ENCODE measurements at regions not wholly inside any gene's neighbourhood (a gene's known extent, or its start where the extent isn't known, plus 50 kb on each side); places are given as distances from the start of the nearest gene placed in this dataset.
"Not testable (repeated sequence)": the region's sequence is repeated elsewhere in the genome, so short reads cannot be mapped to it uniquely, and the experiment has no call there.

DNA sequence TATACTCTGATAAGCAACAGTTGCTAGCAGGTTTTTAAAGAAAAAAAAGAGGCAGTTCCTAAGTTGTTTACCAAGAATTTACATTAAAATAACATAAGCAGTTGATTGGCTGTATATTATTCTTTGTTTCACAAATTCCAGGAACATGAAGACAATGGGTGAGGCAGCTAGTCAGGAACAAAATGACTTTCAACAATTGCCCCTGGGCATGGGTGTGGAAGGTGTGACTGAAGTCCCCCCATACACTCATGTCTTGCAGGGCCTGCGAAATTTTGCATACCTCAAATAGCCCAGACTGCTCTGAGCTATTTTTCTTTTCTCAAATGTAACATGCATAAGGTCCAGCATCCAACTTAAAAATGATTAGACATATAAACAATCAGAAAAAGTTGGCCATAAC is 267.2 kb upstream of the DIO3 start:
- DNase-seq = no peak

DNA sequence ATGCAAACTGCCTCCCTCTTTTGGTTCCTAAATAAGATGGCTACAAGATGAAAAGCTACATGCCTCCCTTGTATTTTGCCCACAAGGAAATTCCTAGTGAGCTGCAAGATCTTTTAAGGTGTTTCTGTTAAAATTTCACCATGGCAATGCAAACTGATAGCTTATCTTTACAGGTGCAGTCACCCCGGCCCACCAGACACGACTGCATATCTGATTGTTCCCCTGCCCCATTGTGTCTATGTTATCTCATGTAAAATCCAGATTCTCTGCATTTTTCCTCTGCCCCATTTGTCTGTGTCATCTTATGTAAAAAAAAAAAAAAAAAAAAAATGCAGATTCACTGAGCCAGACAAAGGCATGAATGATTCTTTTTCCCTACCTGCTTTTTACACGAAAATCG is 261.5 kb upstream of the DIO3 start:
- DNase-seq = not testable (repeated sequence)

DNA sequence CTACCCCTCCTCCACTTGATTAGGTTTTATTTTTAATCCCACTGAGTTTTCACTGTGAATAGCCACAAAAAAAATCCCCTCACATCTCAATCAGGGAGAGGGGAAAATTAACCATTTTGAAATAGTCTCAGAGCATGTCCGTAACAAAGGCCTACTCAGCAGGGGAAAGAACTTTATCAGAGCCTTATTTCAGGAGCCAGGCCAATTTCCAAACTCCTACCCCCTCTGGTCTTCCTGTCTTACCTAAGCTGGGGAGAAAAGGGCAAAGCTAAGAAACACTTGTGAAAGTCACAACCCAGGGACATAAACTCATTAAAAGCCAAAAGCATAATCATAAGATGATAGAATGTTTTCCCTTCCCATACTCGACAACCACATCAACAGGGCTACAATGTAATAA is 260.3 kb upstream of the DIO3 start:
- no peak for DNase-seq

DNA sequence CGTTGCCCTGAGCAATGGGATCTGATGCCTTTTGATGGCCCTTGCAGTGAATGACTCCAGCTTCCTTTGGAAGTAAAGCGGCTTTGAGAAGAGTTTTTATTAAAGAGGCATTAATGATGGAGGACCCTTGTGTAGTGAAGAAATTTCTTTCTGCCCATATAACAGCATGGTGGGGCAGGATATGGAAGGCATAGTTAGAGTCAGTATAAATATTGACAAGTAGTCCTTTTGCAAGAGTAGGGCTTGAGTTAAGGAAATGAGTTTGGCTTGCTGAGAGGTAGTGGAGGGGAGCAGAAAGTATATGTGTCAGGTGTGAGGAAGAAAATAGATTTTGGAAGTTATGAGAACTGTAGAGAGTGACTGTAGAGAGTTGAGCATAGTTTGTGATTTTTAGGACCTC is 254.1 kb upstream of the DIO3 start:
- DNase-seq = not testable (repeated sequence)

DNA sequence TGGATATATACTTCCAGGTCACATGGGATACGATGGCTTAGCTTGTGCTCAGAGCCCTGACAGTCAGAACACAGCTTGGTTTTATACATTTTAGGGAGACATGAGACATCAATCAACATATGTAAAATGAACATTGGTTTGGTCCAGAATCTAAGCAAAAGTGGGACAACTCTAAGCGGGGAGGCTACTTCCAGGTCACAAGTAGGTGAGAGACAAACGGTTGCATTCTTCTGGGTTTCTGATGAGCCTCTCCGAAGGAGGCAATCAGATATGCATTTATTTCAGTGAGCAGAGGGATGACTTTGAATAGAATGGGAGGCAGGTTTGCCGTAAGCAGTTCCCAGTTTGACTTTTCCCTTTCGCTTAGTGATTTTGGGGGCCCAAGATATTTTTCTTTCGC is 250.1 kb upstream of the DIO3 start:
- DNase-seq = not testable (repeated sequence)

DNA sequence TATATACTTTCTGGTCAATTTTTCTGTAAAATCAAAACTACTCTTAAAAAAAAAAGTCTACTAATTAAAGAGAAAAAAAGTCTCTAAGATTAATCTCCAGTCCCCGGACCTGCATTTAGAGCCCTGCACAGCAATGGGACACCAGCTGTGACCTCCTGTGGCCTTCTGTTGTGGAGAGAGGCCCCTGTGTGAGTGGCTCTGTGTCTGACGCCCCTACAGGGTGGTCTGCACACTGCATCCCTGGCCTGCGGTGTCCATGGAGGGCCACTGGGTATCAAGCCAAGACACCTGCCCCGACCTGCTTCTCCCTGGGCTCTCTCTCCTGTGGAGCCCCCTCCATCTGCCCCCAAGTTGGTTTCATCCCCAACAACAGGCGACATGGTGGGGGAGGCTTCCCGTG is 248.0 kb upstream of the DIO3 start:
- DNase-seq = no peak

DNA sequence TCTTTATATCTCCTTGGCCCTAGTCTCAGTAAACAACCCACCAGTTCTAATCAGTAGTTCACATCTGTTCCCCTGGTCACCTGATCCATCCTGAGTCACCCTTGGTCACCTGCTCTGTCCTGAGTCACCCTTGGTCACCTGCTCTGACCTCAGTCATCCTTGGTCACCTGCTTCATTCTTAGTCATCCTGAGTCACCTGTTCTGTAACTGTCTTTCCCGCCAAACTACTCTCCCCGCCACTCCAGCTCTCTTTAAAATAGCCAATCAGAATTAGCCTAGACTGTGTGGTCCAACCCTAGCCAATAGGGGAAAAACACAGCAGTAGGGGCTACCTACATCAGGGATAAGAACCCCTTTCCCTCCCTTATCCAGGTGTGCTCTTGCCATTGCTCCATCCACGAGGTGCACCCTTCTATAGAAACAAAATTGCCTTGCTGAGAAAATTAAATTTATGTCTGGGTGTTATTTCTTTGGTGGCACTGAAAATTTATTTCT is 245.4 kb upstream of the DIO3 start:
- DNase-seq = no peak

DNA sequence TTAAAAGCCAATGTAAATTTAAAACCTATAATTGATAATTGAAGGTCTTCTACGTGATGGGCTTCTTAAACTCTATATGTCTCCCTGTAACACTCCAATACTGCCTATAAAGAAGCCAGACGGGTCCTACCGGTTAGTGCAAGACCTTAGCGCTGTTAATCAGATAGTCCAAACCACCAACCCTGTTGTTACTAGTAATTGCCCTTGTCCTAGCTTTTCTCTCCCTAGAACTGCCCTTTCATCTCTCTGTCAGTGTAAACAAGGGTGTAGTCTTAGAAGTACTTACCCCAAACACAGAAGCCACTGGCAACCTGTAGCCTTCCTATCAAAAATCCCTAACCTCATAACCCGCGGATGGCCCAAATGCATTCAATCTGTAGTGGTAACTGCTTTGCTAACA is 243.0 kb upstream of the DIO3 start:
- DNase-seq = no peak

DNA sequence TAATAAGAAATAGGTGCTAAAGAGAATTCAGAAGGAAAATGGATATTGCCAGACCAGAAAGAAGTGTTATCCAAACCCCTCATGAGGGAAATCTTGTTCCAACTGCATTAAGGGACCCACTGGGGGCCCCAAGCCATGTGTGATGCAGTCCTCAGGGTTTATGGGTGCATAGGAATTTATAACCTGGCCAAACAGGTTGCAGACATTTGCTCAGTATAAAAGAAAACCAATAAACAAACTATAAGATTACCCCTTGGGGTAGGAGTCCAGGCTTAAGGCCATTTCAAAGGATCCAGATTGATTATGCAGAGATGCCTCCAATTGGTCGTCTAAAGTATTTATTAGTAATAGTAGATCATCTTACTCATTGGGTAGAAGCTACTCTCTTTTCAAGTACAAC is 240.9 kb upstream of the DIO3 start:
- no peak for DNase-seq

DNA sequence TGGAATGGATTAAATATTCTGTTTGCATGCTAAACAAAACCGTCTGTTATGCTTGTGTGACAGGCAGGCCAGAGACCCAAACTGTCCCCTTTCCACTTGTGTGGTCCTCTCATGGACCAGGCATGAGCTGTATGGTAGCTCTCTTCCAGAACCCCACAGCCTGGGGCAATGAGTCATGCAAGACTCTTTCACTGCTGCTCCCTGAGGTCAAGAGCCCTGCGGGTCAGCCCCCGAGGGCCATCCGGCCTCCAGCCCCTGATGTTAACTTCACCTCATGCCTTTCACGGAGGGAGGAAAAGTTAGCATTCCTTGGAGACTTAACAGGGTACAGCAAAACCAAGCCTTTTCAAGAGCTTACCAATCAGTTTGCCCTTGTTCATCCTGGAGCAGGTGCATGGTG is 239.1 kb upstream of the DIO3 start:
- DNase-seq = no peak

DNA sequence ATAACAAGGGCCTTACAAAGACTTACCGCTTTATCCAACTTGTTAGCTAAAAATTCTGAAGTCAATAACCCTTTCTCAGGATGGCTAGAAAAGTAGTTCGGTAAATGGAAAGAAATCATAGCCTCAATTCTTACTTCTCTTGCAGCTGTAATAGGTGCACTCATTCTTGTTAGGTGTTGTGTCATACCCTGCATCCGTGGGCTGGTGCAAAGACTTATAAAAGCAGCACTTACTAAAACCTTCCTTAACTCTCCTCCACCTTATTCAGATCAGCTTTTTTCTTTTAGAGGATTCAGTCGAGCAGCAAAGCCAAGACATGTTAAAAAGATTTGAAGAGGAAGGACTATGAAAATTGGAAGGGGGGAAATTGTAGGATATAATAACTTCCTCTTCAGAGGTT is 238.2 kb upstream of the DIO3 start:
- no peak for DNase-seq

DNA sequence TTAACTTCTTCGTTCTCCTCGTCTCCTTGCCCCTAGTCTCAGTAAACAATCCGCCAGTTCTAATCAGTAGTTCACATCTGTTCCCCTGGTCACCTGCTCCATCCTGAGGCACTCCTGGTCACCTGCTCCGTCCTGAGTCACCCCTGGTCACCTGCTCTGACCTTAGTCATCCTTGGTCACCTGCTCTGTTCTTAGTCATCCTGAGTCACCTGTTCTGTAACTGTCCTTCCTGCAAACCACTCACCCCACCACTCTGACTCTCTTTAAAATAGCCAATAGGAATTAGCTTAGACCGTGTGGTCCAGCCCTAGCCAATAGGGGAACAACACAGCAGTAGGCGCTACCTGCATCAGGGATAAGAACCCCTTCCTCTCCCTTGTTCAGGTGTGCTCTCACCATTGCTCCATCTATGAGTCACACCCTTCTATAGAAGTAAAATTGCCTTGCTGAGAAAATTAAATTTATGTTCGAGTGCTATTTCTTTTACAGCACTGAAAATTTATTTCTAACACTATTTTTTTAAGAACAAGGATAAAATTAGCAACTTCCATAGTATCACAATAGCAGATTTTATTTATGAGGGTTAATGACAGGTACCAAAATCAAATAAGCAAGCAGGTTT is 237.6 kb upstream of the DIO3 start:
- DNase-seq = not testable (repeated sequence)

DNA sequence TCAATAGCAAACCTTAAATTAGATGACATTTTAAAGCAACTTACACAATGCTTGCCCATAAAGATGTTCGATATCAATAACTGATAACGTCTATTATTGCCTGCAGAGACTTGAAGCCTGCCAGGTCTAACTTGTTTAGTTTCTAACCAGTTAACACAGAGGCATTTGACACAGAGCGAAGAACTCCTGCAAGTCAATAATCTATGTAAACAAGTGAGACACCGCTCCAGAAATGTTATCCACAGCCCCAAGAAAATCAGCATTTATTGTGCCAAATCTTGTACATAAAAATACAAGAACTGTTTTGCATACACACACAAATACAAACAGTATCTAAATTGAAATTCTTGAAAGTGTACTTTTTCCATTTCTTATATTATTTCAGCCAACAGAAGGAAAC is 236.0 kb upstream of the DIO3 start:
- no peak for DNase-seq

DNA sequence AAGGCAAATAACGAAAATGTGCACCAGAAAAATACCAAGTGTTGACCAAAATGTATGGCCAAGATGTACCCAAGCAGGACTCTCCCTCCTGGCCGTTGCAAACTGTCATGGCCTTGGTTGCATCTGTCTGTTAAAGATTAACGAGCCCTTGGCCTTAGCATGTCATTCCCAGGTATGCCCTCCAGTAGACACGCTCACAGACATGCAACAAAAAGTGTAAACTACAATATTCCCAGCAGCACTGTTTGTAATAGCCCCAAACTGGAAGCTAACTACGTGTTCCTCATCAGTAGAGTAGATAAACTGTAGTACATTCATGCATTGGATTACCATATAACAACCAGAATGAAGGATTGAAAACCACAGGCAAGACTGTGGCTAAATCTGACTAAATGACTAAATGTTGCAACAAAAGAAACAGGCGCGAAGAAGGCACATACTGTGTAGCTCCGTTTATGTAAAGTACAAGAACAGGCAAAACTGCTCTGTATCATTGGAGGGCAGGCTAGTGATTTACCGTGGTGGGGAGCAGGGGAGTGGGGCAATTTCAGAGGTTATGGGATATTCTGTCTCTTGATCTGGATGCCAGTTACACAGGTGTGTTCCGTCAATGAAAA is 232.8 kb upstream of the DIO3 start:
- no peak for DNase-seq

DNA sequence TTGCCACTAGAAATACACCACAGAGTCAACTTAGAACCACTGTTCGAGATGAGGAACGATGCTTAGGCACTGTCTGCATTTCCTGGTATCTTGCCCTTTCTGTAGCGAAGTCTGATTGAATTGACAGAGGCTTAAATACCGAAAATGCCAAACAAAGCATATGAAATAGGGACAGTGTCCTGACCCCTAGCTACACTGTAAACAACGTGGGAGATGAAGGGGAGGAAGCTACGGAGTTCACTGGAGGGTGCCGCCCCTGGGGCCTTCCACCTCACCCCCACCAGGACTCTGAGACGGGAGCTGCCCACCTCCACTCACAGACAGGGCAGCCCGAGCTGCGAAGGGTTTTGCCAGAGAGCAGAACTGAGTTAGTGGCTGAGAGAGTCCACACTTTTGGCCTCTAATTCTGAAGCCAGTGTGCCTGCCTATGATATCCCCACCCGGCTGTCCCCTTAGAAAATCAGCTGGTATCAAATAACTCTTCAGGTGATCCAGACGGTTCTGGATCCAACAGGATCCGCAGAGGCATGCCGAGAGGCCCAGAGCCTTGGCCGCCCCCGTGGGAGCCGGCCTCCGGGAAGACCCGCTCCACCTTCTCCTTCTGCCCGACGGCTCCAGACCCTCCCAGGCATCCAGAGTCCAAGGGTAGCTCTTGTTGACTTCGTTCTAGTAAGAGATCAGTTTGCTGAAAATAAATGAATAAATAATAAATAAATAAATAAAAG is 230.7 kb upstream of the DIO3 start:
- no peak for DNase-seq

DNA sequence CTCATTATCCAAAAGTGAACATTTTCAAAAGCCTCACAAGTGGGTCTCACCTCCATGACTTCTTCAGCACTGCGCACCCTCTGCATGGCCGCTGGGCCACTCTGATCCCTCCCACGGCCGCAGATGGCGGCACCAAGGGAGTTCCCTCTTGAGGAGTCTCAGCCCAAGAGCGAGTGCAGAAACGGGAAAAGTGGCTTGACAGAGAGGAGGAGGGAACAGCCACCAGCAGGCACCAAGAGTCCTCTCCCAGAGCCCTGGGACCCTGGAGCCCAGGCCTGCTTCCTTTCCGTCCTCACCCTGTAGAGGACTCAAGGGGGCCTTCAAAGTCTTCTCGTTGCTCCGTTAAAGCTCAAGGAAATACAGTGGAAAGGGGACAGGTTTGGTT is 230.2 kb upstream of the DIO3 start:
- DNase-seq = no peak

DNA sequence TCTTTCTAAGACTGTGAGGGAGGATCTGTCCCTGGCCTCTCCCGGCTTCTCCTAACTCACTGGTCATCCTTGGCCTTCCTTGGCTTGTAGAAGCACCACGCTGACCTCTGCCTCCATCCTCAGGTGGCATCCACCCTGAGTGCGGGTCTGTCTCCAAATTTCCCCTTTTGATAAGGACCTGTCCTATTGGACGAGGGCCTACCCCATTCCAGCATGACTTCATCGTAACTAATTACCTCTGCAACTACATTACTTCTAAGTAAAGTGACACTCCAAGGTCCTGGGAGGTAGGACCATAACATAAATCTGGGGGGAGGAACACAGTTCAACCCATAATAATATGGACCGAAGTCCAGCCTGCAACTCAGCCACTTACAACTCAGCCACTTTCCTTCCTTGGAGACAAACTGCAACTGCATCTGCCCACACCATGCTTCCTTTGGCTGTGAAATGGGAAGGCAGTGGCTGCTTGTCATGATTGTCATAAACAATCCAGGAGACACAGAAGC is 229.6 kb upstream of the DIO3 start:
- no peak for DNase-seq

DNA sequence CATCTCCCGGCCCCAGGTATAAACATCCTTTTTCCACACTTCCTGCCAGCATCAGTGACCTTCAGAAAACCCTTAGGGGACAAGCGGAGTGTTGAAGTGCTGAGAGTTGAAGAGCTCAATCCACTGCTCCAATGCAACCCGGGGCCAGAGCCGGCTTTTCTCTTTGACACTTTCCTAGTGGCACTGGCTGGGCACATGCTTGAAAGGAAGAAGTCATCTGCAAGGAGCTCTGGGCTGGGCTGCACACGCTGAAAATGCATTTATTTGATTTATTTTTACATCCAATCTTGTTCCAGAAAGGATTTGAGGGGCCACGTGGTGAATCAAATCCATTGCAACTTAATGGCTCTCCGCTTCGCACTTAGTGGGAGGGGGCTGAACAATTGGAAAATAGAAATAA is 229.0 kb upstream of the DIO3 start:
- DNase-seq = no peak

DNA sequence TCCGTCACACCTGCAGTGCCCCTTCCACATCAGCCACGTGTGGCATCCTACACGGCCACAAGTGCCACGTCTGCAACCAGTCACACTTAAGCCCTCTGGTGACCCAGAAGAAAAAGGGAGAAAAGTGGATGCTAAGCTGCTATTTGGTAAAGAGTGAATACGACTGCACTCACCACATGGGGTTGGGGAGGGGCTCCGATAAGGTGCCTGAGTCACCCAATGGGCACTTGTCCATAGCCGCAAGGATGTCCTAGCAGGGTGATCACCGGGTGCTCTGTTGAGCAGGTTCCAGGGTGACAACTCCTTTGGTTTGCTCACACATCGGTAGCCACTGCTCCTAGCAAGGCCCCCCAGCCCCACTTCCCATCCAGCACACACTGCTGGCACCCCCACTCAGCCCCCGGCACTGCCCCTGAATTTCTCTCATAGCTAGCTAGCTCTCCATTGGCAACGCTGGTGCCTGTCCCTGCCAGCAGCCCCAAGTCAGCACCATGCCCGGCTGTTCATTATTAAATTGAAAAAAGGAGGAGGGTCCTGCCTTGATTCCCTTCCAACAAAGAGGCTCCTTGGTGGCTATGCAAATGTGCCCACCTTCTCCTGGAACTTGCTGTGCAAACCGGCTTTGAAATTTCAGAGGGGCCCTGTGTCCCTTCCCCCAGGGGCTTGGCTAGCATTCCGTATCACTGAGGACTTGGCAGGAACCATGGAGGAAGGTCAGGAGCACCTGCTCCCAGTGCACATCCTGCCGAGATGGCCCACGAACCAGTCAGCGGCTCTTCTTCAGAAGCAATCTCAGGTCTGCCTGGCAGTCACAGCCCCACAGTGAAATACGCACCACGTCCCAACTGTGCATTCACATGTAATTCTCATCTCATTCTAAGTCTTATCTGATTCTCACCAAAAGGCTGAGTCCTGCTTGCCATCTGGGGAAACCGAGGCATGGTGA is 227.7 kb upstream of the DIO3 start:
- no peak for DNase-seq

DNA sequence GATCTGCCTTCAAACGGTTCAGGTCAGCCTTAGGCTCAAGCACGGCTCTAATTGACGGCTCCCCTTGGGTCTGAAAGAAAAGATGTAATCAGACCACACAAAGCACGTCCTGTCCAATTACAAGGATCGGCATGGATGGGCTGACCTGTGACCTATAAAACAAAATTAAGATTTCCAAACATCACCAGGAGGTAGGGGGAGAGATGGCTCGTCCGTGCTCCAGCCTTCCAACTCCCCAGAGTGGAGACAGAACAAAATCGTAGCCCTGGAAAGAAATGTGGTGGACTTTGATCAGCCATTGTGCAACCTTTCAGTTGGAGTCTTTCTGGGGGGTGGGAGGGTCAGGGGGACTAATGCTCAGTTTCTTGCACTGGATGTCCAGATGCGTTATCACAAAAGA is 226.6 kb upstream of the DIO3 start:
- DNase-seq = no peak

DNA sequence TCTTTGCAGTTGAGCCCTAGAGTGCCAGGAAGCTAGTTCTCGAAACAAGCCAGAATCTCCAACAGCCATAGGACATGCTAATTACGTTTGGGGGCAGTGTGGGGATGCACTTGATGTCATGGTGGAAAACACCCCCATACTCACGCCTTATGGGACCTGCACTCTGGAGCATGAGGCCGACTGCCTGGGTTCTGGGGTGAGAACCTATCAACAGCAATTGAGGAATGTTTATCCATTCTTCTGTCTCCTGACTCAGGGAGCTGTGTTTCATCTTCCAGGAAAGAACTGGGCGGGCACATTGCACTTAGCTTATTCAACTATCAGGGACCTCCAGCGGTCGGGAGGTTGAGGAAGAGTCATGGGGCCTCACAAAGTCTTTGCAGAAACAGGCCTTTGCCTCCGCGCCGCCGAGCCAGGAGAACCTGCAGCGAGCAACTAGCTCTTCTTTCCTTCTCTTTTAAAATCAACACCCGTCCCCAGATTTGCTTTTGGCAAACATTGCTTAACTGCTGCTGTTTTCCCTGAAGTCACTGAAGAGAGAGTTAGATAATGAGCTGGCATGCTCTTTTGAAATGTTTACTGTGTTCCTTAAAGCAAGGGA is 226.1 kb upstream of the DIO3 start:
- DNase-seq = no peak

DNA sequence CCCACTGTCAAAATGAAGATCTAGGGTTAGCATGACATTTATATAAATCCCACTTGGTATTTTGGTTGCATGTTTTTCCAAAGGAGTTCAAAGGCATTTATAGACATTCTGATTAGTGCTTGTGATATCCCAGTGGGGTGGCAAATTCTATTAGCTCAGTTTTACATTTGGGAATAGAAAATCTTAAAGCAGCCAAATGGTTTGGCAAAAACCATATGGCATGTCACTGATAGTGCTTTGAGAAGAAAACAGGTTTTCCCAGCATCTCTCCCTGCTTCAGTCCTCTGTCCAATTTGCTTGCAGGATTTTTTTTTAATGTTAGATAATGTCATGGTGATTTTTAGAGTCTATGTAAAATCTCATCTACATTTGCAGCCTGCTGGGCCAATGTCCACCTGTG is 225.1 kb upstream of the DIO3 start:
- DNase-seq = no peak

DNA sequence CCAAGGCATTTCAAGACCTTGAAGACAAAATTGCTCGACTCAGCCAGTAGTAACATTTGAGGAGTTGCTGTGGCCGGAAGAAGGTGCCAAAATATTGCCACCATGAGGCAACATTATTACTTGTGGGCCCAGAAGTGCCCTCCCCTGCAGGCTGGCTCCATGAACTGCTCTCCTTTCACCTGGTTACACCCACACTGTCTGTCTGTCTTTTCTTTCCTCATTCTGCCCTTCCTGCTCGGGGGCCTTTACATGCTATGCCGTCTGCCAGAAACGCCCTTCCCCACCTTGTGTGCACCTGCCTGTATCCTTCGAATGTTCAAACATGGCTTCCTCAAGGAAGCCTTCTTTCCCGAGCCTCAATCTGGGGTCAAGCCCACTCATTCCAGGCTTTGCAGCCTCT is 224.2 kb upstream of the DIO3 start:
- no peak for DNase-seq
